GM19324 (cell line): ENCODE measurements at regions not wholly inside any gene's neighbourhood (a gene's known extent, or its start where the extent isn't known, plus 50 kb on each side); places are given as distances from the start of the nearest gene placed in this dataset.

Source experiments
- ATAC-seq: cut with Tn5 transposase; IDR thresholded peaks from one replicate; pipeline ENCODE4 v1.9.1; 2021; ENCODE audit warnings: mild to moderate bottlenecking, moderate library complexity; ENCODE audit not compliant: unreplicated experiment, low FRiP score

- no peak for ATAC-seq
These were observed 301.6 kb downstream of the NR2F1-AS1 start for GRCh38 chr5:93279296-93279963.

DNA sequence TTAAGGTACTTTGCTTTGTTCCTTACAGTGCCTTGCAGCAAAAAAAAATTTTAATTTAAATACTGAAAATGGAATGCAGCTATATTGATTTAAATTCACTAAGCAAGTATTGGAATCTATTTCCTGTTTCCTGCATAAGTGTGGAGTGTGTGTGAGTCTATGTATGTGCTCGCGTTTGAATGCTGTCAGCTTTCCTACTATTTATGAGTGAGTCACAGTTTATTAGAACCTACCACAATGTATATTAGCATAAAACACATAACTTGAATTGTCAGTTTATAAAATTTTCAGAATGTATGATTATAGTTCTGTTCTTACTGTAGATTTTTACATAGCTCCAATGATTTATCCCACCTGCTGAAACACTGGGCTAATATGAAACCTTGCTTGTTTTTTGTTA, 302.1 kb downstream of the NR2F1-AS1 start:
- no peak for ATAC-seq

- no peak for ATAC-seq
These were observed 304.0 kb downstream of the NR2F1-AS1 start for GRCh38 chr5:93277051-93277450.

DNA sequence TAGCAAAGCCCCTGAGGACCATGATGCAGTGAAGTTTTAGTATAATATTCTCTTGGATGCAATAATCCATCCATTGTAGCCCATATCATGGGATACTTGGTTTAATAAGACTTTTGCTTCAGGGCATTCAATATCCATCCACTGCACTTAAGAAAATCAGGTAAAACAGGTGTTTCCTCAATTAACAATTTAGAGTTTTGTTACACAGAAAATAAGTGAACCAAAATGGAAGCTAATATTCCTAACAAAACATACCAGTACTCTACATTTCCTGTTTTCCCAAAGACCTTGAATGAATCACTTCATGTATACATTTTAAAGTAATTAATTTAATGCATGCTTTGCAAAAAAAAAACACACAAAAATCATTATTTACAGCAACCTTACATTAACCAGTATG, 305.6 kb downstream of the NR2F1-AS1 start:
- ATAC-seq, result no peak

GRCh38 chr5:93274291-93274690, 306.7 kb downstream of the NR2F1-AS1 start:
- ATAC-seq, result no peak

- ATAC-seq, result no peak
These were observed 307.8 kb downstream of the NR2F1-AS1 start for GRCh38 chr5:93273176-93273575.

- ATAC-seq, result no peak
These were observed 308.9 kb downstream of the NR2F1-AS1 start for GRCh38 chr5:93272108-93272507.

- ATAC-seq, result no peak
These were observed 313.3 kb downstream of the NR2F1-AS1 start for GRCh38 chr5:93267736-93268135.

DNA sequence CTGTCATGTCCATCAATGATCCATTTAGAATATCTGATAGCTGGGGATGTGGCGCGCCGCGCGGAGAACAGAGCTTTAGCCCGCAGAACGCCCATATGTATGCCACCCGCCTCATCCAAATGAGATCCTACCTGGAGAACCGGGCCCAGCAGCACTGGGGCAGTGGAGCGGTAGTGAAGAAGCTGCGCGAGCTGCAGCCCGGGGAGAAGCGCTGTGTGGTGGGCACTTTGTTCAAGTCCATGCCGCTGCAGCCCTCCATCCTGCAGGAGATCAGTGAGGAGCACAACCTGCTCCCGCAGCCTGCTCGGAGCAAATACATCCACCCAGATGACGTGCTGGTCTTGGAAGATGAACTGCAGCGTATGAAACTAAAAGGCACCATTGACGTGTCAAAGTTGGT, 313.7 kb downstream of the NR2F1-AS1 start:
- ATAC-seq, result no peak

DNA sequence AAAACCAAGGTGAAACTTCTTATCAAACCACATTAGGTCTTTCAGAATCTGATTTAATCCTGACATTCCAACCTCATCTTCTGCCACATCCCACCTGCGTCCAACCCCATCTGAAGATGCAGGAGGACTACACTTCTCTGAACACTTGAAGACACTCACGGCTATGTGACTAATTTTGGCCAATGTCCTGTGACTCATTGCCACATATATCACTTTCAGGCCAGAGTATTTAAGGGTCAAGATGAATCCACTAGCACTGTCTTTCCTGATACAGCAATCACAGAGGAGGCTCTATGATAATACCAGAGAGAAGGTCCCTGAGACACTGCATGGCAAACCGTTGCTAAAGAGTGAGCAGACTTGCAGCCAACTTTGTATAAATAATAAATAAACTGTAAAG, 323.4 kb downstream of the NR2F1-AS1 start:
- ATAC-seq, result no peak

GRCh38 chr5:93255796-93256195, 325.2 kb downstream of the NR2F1-AS1 start:
- no peak for ATAC-seq

GRCh38 chr5:93252165-93252564, 328.9 kb downstream of the NR2F1-AS1 start:
- ATAC-seq, result no peak

DNA sequence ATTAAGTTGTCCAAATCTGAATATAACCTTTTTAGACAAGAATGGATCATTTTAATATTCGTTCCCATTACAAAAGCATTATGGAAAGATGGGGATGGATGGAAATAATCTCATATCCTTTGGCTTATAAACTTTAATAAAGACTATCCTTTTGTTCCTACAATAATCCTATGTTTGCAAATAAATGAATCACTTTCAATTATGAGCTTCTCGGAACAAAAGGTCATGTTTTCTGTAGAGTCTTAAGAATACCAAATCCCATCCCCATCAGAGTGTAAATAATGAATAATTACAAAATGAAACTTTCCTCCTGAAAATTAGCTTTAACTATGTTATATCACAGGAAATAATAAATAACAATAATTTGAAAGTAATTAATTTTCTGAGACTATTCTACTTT, 329.7 kb downstream of the NR2F1-AS1 start:
- no peak for ATAC-seq

DNA sequence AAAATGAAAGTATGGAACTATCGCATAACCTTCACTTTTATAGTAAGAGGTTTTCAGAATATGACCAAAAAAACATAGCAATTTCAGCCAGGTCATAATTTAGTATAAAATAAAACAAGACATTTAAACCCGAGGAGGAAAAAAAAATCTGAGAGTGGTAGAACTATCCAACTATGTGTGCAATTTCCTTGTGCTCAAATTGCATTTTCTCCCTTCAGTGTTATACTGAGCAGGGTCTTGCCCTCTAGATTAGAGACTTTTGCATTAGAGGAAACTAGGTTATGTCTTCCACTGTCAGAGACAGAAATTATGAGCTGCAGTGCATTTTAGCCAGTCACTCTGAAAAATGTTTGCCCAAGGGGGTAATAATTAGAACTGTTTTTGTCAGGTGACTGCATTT, 330.6 kb downstream of the NR2F1-AS1 start:
- ATAC-seq, result no peak

GRCh38 chr5:93249651-93250289, 331.2 kb downstream of the NR2F1-AS1 start:
- no peak for ATAC-seq

DNA sequence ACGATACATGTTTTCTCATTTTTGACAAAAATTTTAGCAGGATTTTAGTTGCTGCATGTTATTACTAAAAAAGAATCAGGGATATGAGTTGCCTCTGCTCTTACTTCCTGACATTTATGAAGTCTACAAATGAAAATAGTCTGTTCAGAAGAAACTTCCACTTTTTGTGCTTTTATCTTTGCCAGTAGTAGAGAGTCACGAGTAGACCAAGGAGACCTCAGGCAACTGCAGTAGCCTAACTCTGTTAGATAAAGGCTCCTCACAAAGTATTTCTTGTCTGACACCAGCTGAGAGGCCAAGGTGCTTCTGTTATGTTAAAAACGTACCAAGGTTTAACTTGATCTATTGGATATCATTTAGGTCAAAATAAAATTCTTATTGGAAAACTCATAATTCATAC, 333.9 kb downstream of the NR2F1-AS1 start:
- ATAC-seq, result no peak

- no peak for ATAC-seq
These were observed 334.7 kb downstream of the NR2F1-AS1 start for GRCh38 chr5:93246090-93246855.

DNA sequence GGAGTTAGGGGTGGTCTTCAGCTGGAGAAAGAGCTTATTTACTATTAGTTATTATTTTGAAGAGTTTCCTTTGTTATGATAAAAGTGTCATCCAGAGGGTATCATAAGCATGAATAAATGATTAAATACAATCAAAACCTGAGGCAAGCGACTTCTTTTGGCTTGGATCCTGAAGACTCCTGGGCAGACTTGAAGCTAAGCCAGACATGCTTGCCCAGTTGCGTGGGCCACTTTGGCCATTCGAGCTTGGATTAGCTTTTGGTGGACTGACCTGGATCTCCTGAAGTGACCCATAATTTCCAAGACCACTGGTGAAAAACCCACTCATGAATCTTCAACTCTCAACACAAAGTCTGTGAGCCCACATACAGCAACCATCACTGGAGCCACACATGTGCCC, 335.8 kb downstream of the NR2F1-AS1 start:
- no peak for ATAC-seq

DNA sequence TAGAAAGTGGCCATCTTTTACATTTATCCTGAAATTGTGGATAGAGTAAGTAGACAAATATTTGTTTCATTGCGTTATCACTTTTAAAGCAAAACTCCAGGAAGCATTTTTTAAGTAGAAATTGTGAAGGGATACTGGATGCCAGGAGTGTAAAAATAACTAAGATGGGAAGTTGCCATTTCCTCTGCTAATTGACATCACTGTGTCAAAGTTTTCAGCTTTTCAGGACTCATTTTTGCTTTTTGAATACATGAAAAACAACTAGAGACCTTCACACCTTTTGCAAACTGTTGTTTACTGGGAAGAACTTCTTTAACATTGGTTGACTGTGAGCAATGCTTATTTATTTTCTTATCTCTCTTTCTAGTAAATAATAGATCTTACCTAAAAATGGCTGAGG, 337.5 kb downstream of the NR2F1-AS1 start:
- no peak for ATAC-seq

- ATAC-seq, result no peak
These were observed 340.7 kb downstream of the NR2F1-AS1 start for GRCh38 chr5:93240228-93240834.

DNA sequence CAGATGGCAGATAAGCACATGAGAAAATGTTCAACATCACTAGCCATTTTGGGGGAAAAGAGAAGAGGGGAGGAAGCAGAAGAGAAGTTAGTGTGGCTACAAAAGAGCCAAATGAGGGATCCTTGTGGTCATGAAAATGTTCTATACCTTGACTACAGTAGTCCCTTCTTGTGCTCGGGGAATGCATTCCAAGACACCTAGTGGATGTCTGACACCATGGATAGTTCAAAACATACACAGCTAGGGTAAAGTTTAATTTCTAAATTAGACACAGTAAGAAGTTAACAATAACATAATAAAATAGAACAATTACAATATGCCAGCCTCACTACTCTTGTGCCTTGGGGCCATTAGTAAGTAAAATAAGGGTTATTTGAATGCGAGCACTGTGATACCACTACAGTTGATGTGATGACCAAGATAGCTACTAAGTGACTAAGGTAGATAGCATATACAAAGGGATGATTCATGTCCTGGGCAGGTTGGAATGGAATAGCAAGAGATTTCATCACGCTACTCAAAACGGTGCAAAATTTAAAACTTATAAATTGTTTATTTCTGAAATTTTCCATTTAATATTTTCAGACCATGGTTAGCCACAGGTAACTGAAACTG, 344.1 kb downstream of the NR2F1-AS1 start:
- ATAC-seq, result no peak
